Progenitor cell of endocrine pancreas (in vitro differentiated cells): ENCODE measurements at regions not wholly inside any gene's neighbourhood (a gene's known extent, or its start where the extent isn't known, plus 50 kb on each side); places are given as distances from the start of the nearest gene placed in this dataset.

Experiments used
- DNase-seq: peaks from one replicate; pipeline ENCODE4 v3.0.0; 2021; ENCODE audit warnings: low spot score; ENCODE audit not compliant: unreplicated experiment
- H3K27ac Mint-ChIP-seq: 2 replicates; pipeline ENCODE4 v1.8.0; 2021; ENCODE audit warnings: mild to moderate bottlenecking, moderate library complexity, mixed read lengths
- H3K27me3 Mint-ChIP-seq: 2 replicates; pipeline ENCODE4 v1.8.0; 2021; ENCODE audit warnings: mixed read lengths
- H3K36me3 Mint-ChIP-seq: 2 replicates; pipeline ENCODE4 v1.8.0; 2022; ENCODE audit warnings: mixed read lengths; ENCODE audit not compliant: insufficient read depth
- H3K4me1 Mint-ChIP-seq: 2 replicates; pipeline ENCODE4 v1.8.0; 2021; ENCODE audit warnings: low read depth, mixed read lengths
- H3K4me3 Mint-ChIP-seq: 2 replicates; pipeline ENCODE4 v1.8.0; 2021; ENCODE audit warnings: low read depth, mild to moderate bottlenecking, moderate library complexity, mixed read lengths
- H3K9me3 Mint-ChIP-seq: 2 replicates; pipeline ENCODE4 v1.8.0; 2021; ENCODE audit warnings: low read depth, mixed read lengths
- CTCF ChIP-seq: fragments of 200-600 bp; sonication (generic); IDR thresholded peaks from one replicate; pipeline ENCODE4 v1.5.0; 2021; ENCODE audit warnings: antibody characterized with exemption, mild to moderate bottlenecking; ENCODE audit not compliant: unreplicated experiment

GRCh38 chr9:96126321-96126881 is 175.6 kb downstream of the HSD17B3 start:
- no peak overlapping the region for H3K27ac Mint-ChIP-seq
- H3K27me3 Mint-ChIP-seq = peaks cover 32% of the 10 kb centered on the region
- H3K9me3 Mint-ChIP-seq = peaks cover 3% of the 10 kb centered on the region
- DNase-seq = no peak
- TF ChIP-seq CTCF = no peak
- no peak overlapping the region for H3K4me3 Mint-ChIP-seq
- no peaks in the 10 kb centered on the region for H3K36me3 Mint-ChIP-seq
- no peaks in the 10 kb centered on the region for H3K4me1 Mint-ChIP-seq

- TF ChIP-seq CTCF = no peak
- H3K36me3 Mint-ChIP-seq = no peaks in the 10 kb centered on the region
- H3K4me1 Mint-ChIP-seq = no peaks in the 10 kb centered on the region
- no peak for DNase-seq
- H3K27me3 Mint-ChIP-seq = peaks cover 27% of the 10 kb centered on the region
- H3K4me3 Mint-ChIP-seq = no peak overlapping the region
- no peak overlapping the region for H3K27ac Mint-ChIP-seq
- peaks cover 5% of the 10 kb centered on the region for H3K9me3 Mint-ChIP-seq
Measured at GRCh38 chr9:96125624-96126023, 176.4 kb downstream of the HSD17B3 start.

- H3K4me3 Mint-ChIP-seq = no peak overlapping the region
- H3K27me3 Mint-ChIP-seq = peaks cover 6% of the 10 kb centered on the region
- H3K9me3 Mint-ChIP-seq = peaks cover 15% of the 10 kb centered on the region
- no peaks in the 10 kb centered on the region for H3K4me1 Mint-ChIP-seq
- TF ChIP-seq CTCF = no peak
- H3K27ac Mint-ChIP-seq = no peak overlapping the region
- H3K36me3 Mint-ChIP-seq = no peaks in the 10 kb centered on the region
- DNase-seq = no peak
Measured at GRCh38 chr9:96122751-96123150, 179.2 kb downstream of the HSD17B3 start.

GRCh38 chr9:96122282-96122681 is 179.7 kb downstream of the HSD17B3 start:
- Mint-ChIP-seq H3K27me3 (peaks cover 6% of the 10 kb centered on the region), H3K27ac (no peak overlapping the region), H3K36me3 (no peaks in the 10 kb centered on the region), H3K4me3 (no peak overlapping the region), H3K9me3 (peaks cover 15% of the 10 kb centered on the region), H3K4me1 (no peaks in the 10 kb centered on the region)
- no peak for DNase-seq
- TF ChIP-seq CTCF = no peak

- no peak overlapping the region for H3K27ac Mint-ChIP-seq
- H3K4me1 Mint-ChIP-seq = peaks cover 11% of the 10 kb centered on the region
- H3K9me3 Mint-ChIP-seq = peaks cover 17% of the 10 kb centered on the region
- no peak for DNase-seq
- no peaks in the 10 kb centered on the region for H3K27me3 Mint-ChIP-seq
- no peak overlapping the region for H3K4me3 Mint-ChIP-seq
- H3K36me3 Mint-ChIP-seq = no peaks in the 10 kb centered on the region
- no peak for TF ChIP-seq CTCF
Measured at GRCh38 chr9:96121136-96121535, 180.8 kb downstream of the HSD17B3 start.
